ENCODE measurements at regions not wholly inside any gene's neighbourhood (a gene's known extent, or its start where the extent isn't known, plus 50 kb on each side); places are given as distances from the start of the nearest gene placed in this dataset.

DNA sequence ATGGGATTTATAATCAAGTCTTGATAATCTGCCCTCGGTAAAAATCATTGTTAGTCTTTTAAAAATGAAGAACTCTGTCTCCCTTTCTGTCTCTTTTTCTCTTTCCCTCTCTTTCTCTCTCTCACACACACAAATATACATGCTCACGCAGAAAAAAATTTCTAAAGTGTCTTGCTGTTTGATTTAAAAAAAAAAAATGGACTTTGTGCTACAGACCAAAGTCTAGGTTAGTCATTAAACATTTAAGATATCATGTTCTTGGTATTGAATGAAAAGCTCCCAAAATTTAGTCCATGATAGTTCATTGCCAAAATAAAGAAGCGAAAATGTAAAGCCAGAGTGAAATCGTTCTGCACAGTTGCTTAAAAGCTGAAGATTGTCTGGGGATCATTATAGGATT is 665.8 kb downstream of the SORCS1 start:
- Histone ChIP-seq H3K27ac (ENCODE audit: low read depth, low read length) (no peak overlapping the region), H3K9me3 (ENCODE audit: control insufficient read depth in 2 of 3, low read length in 3 of 3) (no peaks in the 10 kb centered on the region), H3K4me3 (ENCODE audit: low read length) (no peak overlapping the region), H3K27me3 (ENCODE audit: control insufficient read depth in 2 of 2, insufficient read depth in 2 of 2, low read length in 2 of 2) (no peaks in the 10 kb centered on the region), H3K4me1 (ENCODE audit: control insufficient read depth in 2 of 2, insufficient read depth in 2 of 2, low read length in 2 of 2) (no peaks in the 10 kb centered on the region), H3K36me3 (ENCODE audit: control insufficient read depth in 2 of 3, insufficient read depth in 3 of 3, low read length in 3 of 3) (no peaks in the 10 kb centered on the region)
- no peaks in the 10 kb centered on the region for H3K27me3 Mint-ChIP-seq
- ChIA-PET CTCF (no interaction called here), POLR2A (no interaction called here)
- H3K9me3 Mint-ChIP-seq, result peaks cover 0 to 12% (median 4%) of the 10 kb centered on the region in 11 donors
- ATAC-seq, result no peak
- no peaks in the 10 kb centered on the region for H3K4me1 Mint-ChIP-seq
- no peaks in the 10 kb centered on the region for H3K36me3 Mint-ChIP-seq
- intact Hi-C loops (cut with micrococcal nuclease), result no loop called here
- no peak overlapping the region for H3K4me3 Mint-ChIP-seq
- no peak for DNase-seq
- no peak overlapping the region for H3K27ac Mint-ChIP-seq

DNA sequence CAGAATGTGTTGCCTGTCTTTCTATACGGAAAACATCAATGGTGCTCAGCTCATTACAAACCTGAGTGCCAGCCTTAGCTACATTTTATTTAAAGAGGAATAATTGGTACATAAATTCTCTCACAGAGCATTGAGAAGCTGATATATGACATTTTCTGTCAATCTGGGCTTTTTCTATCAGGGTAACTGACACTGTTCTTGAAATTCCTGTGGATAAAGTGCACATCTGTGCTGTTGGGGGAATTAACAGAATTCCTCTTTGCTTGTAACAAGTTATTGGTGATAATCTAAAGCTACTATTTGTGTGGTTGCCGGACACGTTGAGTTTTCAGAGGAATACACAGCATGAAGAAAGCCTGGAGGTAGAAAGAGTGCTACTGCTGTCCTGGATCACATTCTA is 668.6 kb downstream of the SORCS1 start:
- H3K27me3 ChIP-seq (ENCODE audit: control insufficient read depth in 2 of 2, insufficient read depth in 2 of 2, low read length in 2 of 2), result no peaks in the 10 kb centered on the region
- no peak overlapping the region for H3K4me3 ChIP-seq (ENCODE audit: low read length)
- ATAC-seq (no peak), DNase-seq (no peak)
- Mint-ChIP-seq H3K4me3 (no peak overlapping the region), H3K4me1 (no peaks in the 10 kb centered on the region), H3K27me3 (no peaks in the 10 kb centered on the region), H3K36me3 (no peaks in the 10 kb centered on the region), H3K27ac (no peak overlapping the region), H3K9me3 (peaks cover 0 to 12% (median 5%) of the 10 kb centered on the region in 11 donors)
- H3K27ac ChIP-seq (ENCODE audit: low read depth, low read length), result no peak overlapping the region
- ChIA-PET POLR2A (no interaction called here), CTCF (no interaction called here)
- intact Hi-C loops (cut with micrococcal nuclease), result no loop called here
- H3K36me3 ChIP-seq (ENCODE audit: control insufficient read depth in 2 of 3, insufficient read depth in 3 of 3, low read length in 3 of 3), result no peaks in the 10 kb centered on the region
- no peaks in the 10 kb centered on the region for H3K4me1 ChIP-seq (ENCODE audit: control insufficient read depth in 2 of 2, insufficient read depth in 2 of 2, low read length in 2 of 2)
- no peaks in the 10 kb centered on the region for H3K9me3 ChIP-seq (ENCODE audit: control insufficient read depth in 2 of 3, low read length in 3 of 3)

DNA sequence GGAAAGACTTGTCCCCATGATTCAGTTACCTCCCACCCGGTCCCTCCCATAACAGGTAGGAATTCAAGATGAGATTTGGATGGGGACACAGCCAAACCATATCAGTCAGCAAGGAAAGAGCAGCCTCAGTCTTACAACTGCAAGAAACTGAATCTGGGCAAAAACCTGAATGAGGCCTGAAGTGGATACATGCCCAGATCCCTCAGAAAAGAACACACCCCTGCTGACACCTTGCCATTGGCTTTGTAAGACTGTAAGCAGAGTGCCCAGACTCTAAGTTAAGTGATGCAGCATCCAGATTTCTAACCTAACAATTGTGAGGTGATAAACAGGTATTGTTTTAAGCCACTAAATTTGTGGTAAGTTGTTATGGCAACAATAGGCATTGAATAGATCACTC is 670.8 kb downstream of the SORCS1 start:
- POLR2A ChIA-PET, result no interaction called here
- ATAC-seq, result no peak
- no peaks in the 10 kb centered on the region for H3K36me3 Mint-ChIP-seq

DNA sequence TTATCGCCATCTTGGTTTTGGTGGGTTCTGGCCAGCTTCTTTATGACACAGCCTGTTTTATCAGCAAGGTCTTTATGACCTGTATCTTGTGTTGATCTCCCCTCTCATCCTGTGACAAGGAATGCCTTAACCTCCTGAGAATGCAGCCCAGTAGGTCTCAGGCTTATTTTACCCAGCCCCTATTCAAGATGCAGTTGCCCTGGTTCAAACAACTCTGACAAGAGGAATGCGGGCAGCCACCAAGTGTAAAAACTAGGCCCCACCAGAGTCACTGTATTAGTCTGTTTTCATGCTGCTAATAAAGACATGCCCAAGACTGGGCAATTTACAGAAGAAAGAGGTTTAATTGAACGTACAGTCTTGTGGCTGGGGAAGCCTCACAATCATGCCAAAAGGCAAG is 671.3 kb downstream of the SORCS1 start:
- no peak overlapping the region for H3K4me3 ChIP-seq (ENCODE audit: low read length)
- Mint-ChIP-seq H3K4me3 (no peak overlapping the region), H3K27ac (no peak overlapping the region), H3K4me1 (no peaks in the 10 kb centered on the region), H3K27me3 (no peaks in the 10 kb centered on the region), H3K9me3 (peaks cover 0 to 10% (median 2%) of the 10 kb centered on the region in 11 donors), H3K36me3 (no peaks in the 10 kb centered on the region)
- H3K9me3 ChIP-seq (ENCODE audit: control insufficient read depth in 2 of 3, low read length in 3 of 3), result no peaks in the 10 kb centered on the region
- H3K36me3 ChIP-seq (ENCODE audit: control insufficient read depth in 2 of 3, insufficient read depth in 3 of 3, low read length in 3 of 3), result no peaks in the 10 kb centered on the region
- ChIA-PET POLR2A (no interaction called here), CTCF (no interaction called here)
- H3K27me3 ChIP-seq (ENCODE audit: control insufficient read depth in 2 of 2, insufficient read depth in 2 of 2, low read length in 2 of 2), result no peaks in the 10 kb centered on the region
- intact Hi-C loops (cut with micrococcal nuclease), result no loop called here
- no peak overlapping the region for H3K27ac ChIP-seq (ENCODE audit: low read depth, low read length)
- DNase-seq, result no peak
- no peaks in the 10 kb centered on the region for H3K4me1 ChIP-seq (ENCODE audit: control insufficient read depth in 2 of 2, insufficient read depth in 2 of 2, low read length in 2 of 2)
- no peak for ATAC-seq

More for the DNA sequence above, 670.8 kb downstream of the SORCS1 start:
- Mint-ChIP-seq H3K9me3 (peaks cover 0 to 10% (median 3%) of the 10 kb centered on the region in 11 donors), H3K27ac (no peak overlapping the region), H3K4me1 (no peaks in the 10 kb centered on the region), H3K4me3 (no peak overlapping the region), H3K27me3 (no peaks in the 10 kb centered on the region)
- Histone ChIP-seq H3K27me3 (ENCODE audit: control insufficient read depth in 2 of 2, insufficient read depth in 2 of 2, low read length in 2 of 2) (no peaks in the 10 kb centered on the region), H3K27ac (ENCODE audit: low read depth, low read length) (no peak overlapping the region), H3K4me3 (ENCODE audit: low read length) (no peak overlapping the region), H3K4me1 (ENCODE audit: control insufficient read depth in 2 of 2, insufficient read depth in 2 of 2, low read length in 2 of 2) (no peaks in the 10 kb centered on the region), H3K36me3 (ENCODE audit: control insufficient read depth in 2 of 3, insufficient read depth in 3 of 3, low read length in 3 of 3) (no peaks in the 10 kb centered on the region), H3K9me3 (ENCODE audit: control insufficient read depth in 2 of 3, low read length in 3 of 3) (no peaks in the 10 kb centered on the region)
- intact Hi-C loops (cut with micrococcal nuclease), result no loop called here
- CTCF ChIA-PET, result no interaction called here
- no peak for DNase-seq

DNA sequence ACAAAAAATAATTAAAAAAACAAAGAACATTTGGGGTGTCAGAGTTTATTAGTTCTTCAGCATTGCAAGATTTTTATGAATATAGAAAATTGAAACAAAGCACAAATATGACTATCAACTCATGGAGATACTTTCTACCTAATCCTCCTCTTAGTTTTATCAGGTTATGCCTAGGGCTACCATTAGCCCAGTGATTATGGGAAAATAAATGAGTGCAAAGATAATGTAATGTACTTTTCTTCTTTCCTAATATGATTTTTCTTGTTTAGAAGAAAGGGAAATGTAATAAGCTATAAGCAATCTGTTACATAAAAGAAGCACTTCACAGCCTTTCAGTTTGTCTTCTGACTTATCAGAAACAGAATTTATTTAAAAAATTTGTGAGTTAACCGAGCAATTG is 676.8 kb downstream of the SORCS1 start:
- ATAC-seq (no peak), DNase-seq (no peak)
- Histone ChIP-seq H3K4me3 (ENCODE audit: low read length) (no peak overlapping the region), H3K36me3 (ENCODE audit: control insufficient read depth in 2 of 3, insufficient read depth in 3 of 3, low read length in 3 of 3) (no peaks in the 10 kb centered on the region), H3K27ac (ENCODE audit: low read depth, low read length) (no peak overlapping the region), H3K27me3 (ENCODE audit: control insufficient read depth in 2 of 2, insufficient read depth in 2 of 2, low read length in 2 of 2) (no peaks in the 10 kb centered on the region), H3K9me3 (ENCODE audit: control insufficient read depth in 2 of 3, low read length in 3 of 3) (no peaks in the 10 kb centered on the region), H3K4me1 (ENCODE audit: control insufficient read depth in 2 of 2, insufficient read depth in 2 of 2, low read length in 2 of 2) (no peaks in the 10 kb centered on the region)
- Mint-ChIP-seq H3K27ac (no peak overlapping the region), H3K9me3 (peaks cover 0 to 10% (median 3%) of the 10 kb centered on the region in 11 donors), H3K4me3 (no peak overlapping the region), H3K27me3 (no peaks in the 10 kb centered on the region), H3K36me3 (no peaks in the 10 kb centered on the region), H3K4me1 (no peaks in the 10 kb centered on the region)
- CTCF ChIA-PET, result no interaction called here
- intact Hi-C loops (cut with micrococcal nuclease), result no loop called here
- POLR2A ChIA-PET, result no interaction called here

DNA sequence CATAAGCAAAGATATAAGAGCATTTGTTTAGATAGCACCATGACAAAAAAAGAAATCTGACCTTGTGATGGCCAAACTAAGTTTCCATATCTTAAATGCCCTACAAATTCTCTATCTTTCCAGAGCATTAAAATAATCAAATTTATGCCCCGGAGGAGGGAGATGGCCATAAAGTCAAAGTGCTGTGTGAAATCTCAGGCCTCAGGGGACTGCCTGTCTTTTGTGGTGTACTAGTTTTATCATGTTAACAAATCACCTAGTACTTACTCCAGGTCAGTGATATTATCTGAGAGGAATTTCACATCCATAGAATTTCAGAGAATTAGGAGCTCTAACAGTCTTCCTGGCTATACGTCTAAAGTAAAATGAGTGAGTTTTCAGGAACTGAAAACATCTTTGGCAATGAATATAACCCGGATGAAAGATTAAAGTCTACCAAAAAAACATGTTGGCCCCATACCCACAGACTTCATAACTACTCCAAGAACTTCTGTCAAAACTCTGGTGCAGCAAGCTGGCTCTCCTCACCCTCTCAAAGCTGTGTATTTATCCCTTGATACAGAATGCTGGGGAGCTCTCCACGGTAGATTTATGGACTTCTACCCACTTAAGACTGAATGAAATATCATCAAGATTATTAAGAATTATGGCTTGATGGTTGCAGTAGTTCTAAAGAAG is 682.8 kb downstream of the SORCS1 start:
- POLR2A ChIA-PET, result no interaction called here
- no peak overlapping the region for H3K4me3 ChIP-seq (ENCODE audit: low read length)
- Mint-ChIP-seq H3K9me3 (peaks cover 0 to 17% (median 3%) of the 10 kb centered on the region in 11 donors), H3K4me1 (peaks cover 0 to 2% (median 0%) of the 10 kb centered on the region in 7 donors), H3K4me3 (no peak overlapping the region), H3K27ac (no peak overlapping the region), H3K36me3 (no peaks in the 10 kb centered on the region), H3K27me3 (no peaks in the 10 kb centered on the region)
- intact Hi-C loops (cut with micrococcal nuclease), result no loop called here
- no peak for ATAC-seq
- CTCF ChIA-PET, result no interaction called here
- no peaks in the 10 kb centered on the region for H3K4me1 ChIP-seq (ENCODE audit: control insufficient read depth in 2 of 2, insufficient read depth in 2 of 2, low read length in 2 of 2)
- H3K27ac ChIP-seq (ENCODE audit: low read depth, low read length), result no peak overlapping the region
- H3K36me3 ChIP-seq (ENCODE audit: control insufficient read depth in 2 of 3, insufficient read depth in 3 of 3, low read length in 3 of 3), result no peaks in the 10 kb centered on the region
- no peaks in the 10 kb centered on the region for H3K27me3 ChIP-seq (ENCODE audit: control insufficient read depth in 2 of 2, insufficient read depth in 2 of 2, low read length in 2 of 2)
- H3K9me3 ChIP-seq (ENCODE audit: control insufficient read depth in 2 of 3, low read length in 3 of 3), result no peaks in the 10 kb centered on the region
- DNase-seq, result no peak

DNA sequence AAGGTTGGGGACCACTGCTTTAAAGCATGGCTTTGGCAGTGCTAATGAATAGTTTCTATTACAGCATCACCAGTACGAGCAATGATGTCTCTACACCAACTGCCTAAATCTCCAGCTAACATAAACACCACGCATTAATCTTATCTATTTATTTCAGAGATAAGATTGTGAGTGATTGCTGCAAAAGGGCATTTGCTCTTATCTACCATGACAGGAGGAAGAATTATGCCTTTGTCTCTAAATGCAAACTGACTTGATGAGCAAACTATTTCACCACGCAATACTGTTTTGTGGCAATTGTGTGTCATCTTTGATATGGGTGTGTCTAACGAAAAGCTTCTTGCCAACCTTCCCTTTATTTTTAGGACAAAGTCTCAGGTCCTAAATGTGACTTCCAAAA is 684.9 kb downstream of the SORCS1 start:
- no peaks in the 10 kb centered on the region for H3K4me1 ChIP-seq (ENCODE audit: control insufficient read depth in 2 of 2, insufficient read depth in 2 of 2, low read length in 2 of 2)
- Mint-ChIP-seq H3K27me3 (no peaks in the 10 kb centered on the region), H3K9me3 (peaks cover 0 to 12% (median 3%) of the 10 kb centered on the region in 11 donors), H3K4me3 (no peak overlapping the region), H3K36me3 (no peaks in the 10 kb centered on the region), H3K4me1 (peaks cover 0 to 2% (median 0%) of the 10 kb centered on the region in 7 donors), H3K27ac (no peak overlapping the region)
- H3K27me3 ChIP-seq (ENCODE audit: control insufficient read depth in 2 of 2, insufficient read depth in 2 of 2, low read length in 2 of 2), result no peaks in the 10 kb centered on the region
- ATAC-seq, result no peak
- intact Hi-C loops (cut with micrococcal nuclease), result no loop called here
- DNase-seq, result no peak
- POLR2A ChIA-PET, result no interaction called here
- no peak overlapping the region for H3K27ac ChIP-seq (ENCODE audit: low read depth, low read length)
- H3K9me3 ChIP-seq (ENCODE audit: control insufficient read depth in 2 of 3, low read length in 3 of 3), result no peaks in the 10 kb centered on the region
- H3K36me3 ChIP-seq (ENCODE audit: control insufficient read depth in 2 of 3, insufficient read depth in 3 of 3, low read length in 3 of 3), result no peaks in the 10 kb centered on the region
- no peak overlapping the region for H3K4me3 ChIP-seq (ENCODE audit: low read length)
- CTCF ChIA-PET, result no interaction called here

All from naive thymus-derived CD4-positive, alpha-beta T cell (primary cell).